ENCODE measurements at regions not wholly inside any gene's neighbourhood (a gene's known extent, or its start where the extent isn't known, plus 50 kb on each side); places are given as distances from the start of the nearest gene placed in this dataset.

GRCh38 chr15:55014391-55015092, 182.2 kb downstream of the RSL24D1 start:
- DNase-seq (ENCODE audit: low read depth, low spot score) = no peak
- TF ChIP-seq CTCF (IDR thresholded peaks at IDR 0.05; ENCODE audit: low read depth, low read length) = no peak
- no peak overlapping the region for H3K4me3 ChIP-seq (ENCODE audit: low read depth, low read length)
- in situ Hi-C loops (cut with HindIII; ENCODE audit: low sequenced_read_pairs) = no loop called here

GRCh38 chr15:55008421-55008820, 188.3 kb downstream of the RSL24D1 start:
- no peak overlapping the region for H3K4me3 ChIP-seq (ENCODE audit: low read depth, low read length)
- TF ChIP-seq CTCF (IDR thresholded peaks at IDR 0.05; ENCODE audit: low read depth, low read length) = no peak
- in situ Hi-C loops (cut with HindIII; ENCODE audit: low sequenced_read_pairs) = no loop called here
- no peak for DNase-seq (ENCODE audit: low read depth, low spot score)

GRCh38 chr15:55007561-55007960, 189.2 kb downstream of the RSL24D1 start:
- H3K4me3 ChIP-seq (ENCODE audit: low read depth, low read length) = no peak overlapping the region
- no peak for DNase-seq (ENCODE audit: low read depth, low spot score)
- in situ Hi-C loops (cut with HindIII; ENCODE audit: low sequenced_read_pairs) = no loop called here
- no peak for TF ChIP-seq CTCF (IDR thresholded peaks at IDR 0.05; ENCODE audit: low read depth, low read length)

GRCh38 chr15:55005679-55006078, 191.1 kb downstream of the RSL24D1 start:
- no peak overlapping the region for H3K4me3 ChIP-seq (ENCODE audit: low read depth, low read length)
- in situ Hi-C loops (cut with HindIII; ENCODE audit: low sequenced_read_pairs) = no loop called here
- DNase-seq (ENCODE audit: low read depth, low spot score) = no peak
- no peak for TF ChIP-seq CTCF (IDR thresholded peaks at IDR 0.05; ENCODE audit: low read depth, low read length)

GRCh38 chr15:55003965-55004873, 192.5 kb downstream of the RSL24D1 start:
- DNase-seq (ENCODE audit: low read depth, low spot score) = no peak
- no peak overlapping the region for H3K4me3 ChIP-seq (ENCODE audit: low read depth, low read length)
- TF ChIP-seq CTCF (IDR thresholded peaks at IDR 0.05; ENCODE audit: low read depth, low read length) = no peak
- in situ Hi-C loops (cut with HindIII; ENCODE audit: low sequenced_read_pairs) = no loop called here

- TF ChIP-seq CTCF (IDR thresholded peaks at IDR 0.05; ENCODE audit: low read depth, low read length) = no peak
- H3K4me3 ChIP-seq (ENCODE audit: low read depth, low read length) = no peak overlapping the region
- in situ Hi-C loops (cut with HindIII; ENCODE audit: low sequenced_read_pairs) = no loop called here
- DNase-seq (ENCODE audit: low read depth, low spot score) = no peak
Observed at GRCh38 chr15:54998661-54999060, 198.1 kb downstream of the RSL24D1 start.
